ENCODE measurements at regions not wholly inside any gene's neighbourhood (a gene's known extent, or its start where the extent isn't known, plus 50 kb on each side); places are given as distances from the start of the nearest gene placed in this dataset.

DNA sequence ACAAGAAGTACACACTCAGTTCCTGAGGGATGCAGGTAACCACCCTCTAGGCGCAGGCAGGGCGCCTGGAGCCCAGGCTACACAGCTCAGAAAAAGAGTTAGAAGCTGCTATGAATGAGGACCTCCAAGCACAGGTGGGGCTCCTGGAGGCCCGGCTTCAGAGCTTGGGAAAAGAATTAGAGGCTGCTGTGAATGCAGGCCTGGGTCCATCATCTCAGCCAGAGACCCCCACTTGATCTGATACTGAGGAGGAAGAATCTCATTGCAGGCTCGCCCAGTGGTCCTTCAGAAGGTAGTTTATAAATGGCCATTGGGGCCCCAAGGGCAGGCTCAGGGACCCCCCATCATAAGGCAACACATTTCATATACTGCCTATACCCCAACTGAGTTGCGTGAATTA is 556.4 kb downstream of the SLC6A15 start:
- no peak for TF ChIP-seq JUND (IDR thresholded peaks at IDR 0.05)
- TF ChIP-seq FOXA1 (IDR thresholded peaks at IDR 0.05): no peak
- TF ChIP-seq, protein P1, sequence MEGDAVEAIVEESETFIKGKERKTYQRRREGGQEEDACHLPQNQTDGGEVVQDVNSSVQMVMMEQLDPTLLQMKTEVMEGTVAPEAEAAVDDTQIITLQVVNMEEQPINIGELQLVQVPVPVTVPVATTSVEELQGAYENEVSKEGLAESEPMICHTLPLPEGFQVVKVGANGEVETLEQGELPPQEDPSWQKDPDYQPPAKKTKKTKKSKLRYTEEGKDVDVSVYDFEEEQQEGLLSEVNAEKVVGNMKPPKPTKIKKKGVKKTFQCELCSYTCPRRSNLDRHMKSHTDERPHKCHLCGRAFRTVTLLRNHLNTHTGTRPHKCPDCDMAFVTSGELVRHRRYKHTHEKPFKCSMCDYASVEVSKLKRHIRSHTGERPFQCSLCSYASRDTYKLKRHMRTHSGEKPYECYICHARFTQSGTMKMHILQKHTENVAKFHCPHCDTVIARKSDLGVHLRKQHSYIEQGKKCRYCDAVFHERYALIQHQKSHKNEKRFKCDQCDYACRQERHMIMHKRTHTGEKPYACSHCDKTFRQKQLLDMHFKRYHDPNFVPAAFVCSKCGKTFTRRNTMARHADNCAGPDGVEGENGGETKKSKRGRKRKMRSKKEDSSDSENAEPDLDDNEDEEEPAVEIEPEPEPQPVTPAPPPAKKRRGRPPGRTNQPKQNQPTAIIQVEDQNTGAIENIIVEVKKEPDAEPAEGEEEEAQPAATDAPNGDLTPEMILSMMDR (IDR thresholded peaks at IDR 0.05; ENCODE audit: low read depth, low read length, missing input control): no peak
- TF ChIP-seq GABPA (IDR thresholded peaks at IDR 0.05 in 1 of 2, conservative IDR thresholded peaks at IDR 0.05 in 1 of 2): no peak
- TF ChIP-seq YY1 (IDR thresholded peaks at IDR 0.05): no peak
- no peak for TF ChIP-seq TAF1 (conservative IDR thresholded peaks at IDR 0.05)
- TF ChIP-seq EGR1 (IDR thresholded peaks at IDR 0.05; ENCODE audit: low read depth in 2 of 2): no peak
